ENCODE measurements at regions not wholly inside any gene's neighbourhood (a gene's known extent, or its start where the extent isn't known, plus 50 kb on each side); places are given as distances from the start of the nearest gene placed in this dataset.

DNA sequence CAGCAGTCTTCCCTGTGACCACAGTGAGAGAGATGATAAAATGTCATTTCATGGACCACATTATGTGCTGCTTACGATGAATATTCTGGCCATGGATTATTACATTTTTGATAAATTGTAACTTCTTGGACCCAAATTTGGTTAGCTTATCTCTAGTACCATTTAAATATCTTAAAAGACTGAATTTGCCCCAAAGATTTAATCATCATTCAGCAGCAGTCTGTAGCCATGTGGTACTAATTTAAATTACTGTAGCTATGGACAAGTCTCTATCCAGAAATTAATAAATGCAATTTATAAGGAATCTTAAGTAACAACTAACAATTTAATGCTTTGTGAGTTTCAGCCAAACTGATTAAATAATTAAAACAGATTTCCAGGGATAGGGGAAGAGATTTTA, 644.9 kb upstream of the FANCL start:
- H3K9me3 ChIP-seq (ENCODE audit: insufficient read depth, low read depth), result no peaks in the 10 kb centered on the region
- intact Hi-C loops (cut with micrococcal nuclease; ENCODE audit: unreplicated experiment), result no loop called here
- no peak for TF ChIP-seq EZH2 (IDR thresholded peaks at IDR 0.05; ENCODE audit: low read depth)
- TF ChIP-seq, protein P1, sequence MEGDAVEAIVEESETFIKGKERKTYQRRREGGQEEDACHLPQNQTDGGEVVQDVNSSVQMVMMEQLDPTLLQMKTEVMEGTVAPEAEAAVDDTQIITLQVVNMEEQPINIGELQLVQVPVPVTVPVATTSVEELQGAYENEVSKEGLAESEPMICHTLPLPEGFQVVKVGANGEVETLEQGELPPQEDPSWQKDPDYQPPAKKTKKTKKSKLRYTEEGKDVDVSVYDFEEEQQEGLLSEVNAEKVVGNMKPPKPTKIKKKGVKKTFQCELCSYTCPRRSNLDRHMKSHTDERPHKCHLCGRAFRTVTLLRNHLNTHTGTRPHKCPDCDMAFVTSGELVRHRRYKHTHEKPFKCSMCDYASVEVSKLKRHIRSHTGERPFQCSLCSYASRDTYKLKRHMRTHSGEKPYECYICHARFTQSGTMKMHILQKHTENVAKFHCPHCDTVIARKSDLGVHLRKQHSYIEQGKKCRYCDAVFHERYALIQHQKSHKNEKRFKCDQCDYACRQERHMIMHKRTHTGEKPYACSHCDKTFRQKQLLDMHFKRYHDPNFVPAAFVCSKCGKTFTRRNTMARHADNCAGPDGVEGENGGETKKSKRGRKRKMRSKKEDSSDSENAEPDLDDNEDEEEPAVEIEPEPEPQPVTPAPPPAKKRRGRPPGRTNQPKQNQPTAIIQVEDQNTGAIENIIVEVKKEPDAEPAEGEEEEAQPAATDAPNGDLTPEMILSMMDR (conservative IDR thresholded peaks at IDR 0.05), result no peak
- no peaks in the 10 kb centered on the region for H3K9me2 ChIP-seq (ENCODE audit: insufficient read depth)
- no peaks in the 10 kb centered on the region for H3K27me3 ChIP-seq (ENCODE audit: insufficient read depth, low read depth)
- no TSS peak for BruUV-seq (replicated peaks)
- no peak overlapping the region for H3K4me2 ChIP-seq
- H3K36me3 ChIP-seq (ENCODE audit: low read depth), result no peaks in the 10 kb centered on the region
- no peak overlapping the region for H2AFZ ChIP-seq
- ChIA-PET CTCF (no interaction called here), POLR2A (ENCODE audit: unreplicated experiment) (no interaction called here)
- H3K79me2 ChIP-seq (ENCODE audit: low read depth), result no peaks in the 10 kb centered on the region
- H3K4me1 ChIP-seq (replicated peaks; ENCODE audit: insufficient read depth), result no peaks in the 10 kb centered on the region
- no peaks in the 10 kb centered on the region for H4K20me1 ChIP-seq (ENCODE audit: insufficient read depth)
- no peak for DNase-seq
- no peaks in the 10 kb centered on the region for H3F3A ChIP-seq (ENCODE audit: insufficient read depth, low read depth)
- no peak overlapping the region for H3K4me3 ChIP-seq
- H3K27ac ChIP-seq, result no peak overlapping the region

DNA sequence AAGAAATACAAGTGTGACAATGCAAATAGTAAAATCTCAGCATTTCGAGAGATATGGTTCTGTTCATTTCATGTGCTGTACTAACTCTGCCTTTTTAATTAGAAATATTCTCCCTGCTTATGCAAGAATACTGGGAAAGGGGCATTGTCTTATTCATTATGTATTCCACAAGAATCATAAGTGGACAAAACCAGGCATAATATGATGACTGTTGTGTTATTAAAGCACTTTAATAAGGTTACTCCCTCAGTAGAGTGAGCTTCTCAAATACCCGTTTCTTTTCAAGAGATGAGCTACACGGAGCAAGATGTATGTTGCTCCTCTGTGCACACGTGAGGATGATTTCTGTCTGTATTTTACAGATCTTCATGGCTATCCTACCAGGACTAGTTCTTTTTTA, 638.7 kb upstream of the FANCL start:
- no TSS peak for BruUV-seq (replicated peaks)
- Histone ChIP-seq H3K4me1 (replicated peaks; ENCODE audit: insufficient read depth) (no peaks in the 10 kb centered on the region), H3K9me2 (ENCODE audit: insufficient read depth) (no peaks in the 10 kb centered on the region), H4K20me1 (ENCODE audit: insufficient read depth) (no peaks in the 10 kb centered on the region), H3K36me3 (ENCODE audit: low read depth) (no peaks in the 10 kb centered on the region), H2AFZ (no peak overlapping the region), H3K27me3 (ENCODE audit: insufficient read depth, low read depth) (no peaks in the 10 kb centered on the region), H3F3A (ENCODE audit: insufficient read depth, low read depth) (no peaks in the 10 kb centered on the region), H3K27ac (no peak overlapping the region), H3K4me3 (no peak overlapping the region), H3K4me2 (no peak overlapping the region), H3K79me2 (ENCODE audit: low read depth) (no peaks in the 10 kb centered on the region), H3K9me3 (ENCODE audit: insufficient read depth, low read depth) (no peaks in the 10 kb centered on the region)
- TF ChIP-seq, protein P1 (conservative IDR thresholded peaks at IDR 0.05), result no peak
- TF ChIP-seq EZH2 (IDR thresholded peaks at IDR 0.05; ENCODE audit: low read depth), result no peak
- intact Hi-C loops (cut with micrococcal nuclease; ENCODE audit: unreplicated experiment), result no loop called here
- no peak for DNase-seq
- ChIA-PET POLR2A (ENCODE audit: unreplicated experiment) (no interaction called here), CTCF (no interaction called here)

DNA sequence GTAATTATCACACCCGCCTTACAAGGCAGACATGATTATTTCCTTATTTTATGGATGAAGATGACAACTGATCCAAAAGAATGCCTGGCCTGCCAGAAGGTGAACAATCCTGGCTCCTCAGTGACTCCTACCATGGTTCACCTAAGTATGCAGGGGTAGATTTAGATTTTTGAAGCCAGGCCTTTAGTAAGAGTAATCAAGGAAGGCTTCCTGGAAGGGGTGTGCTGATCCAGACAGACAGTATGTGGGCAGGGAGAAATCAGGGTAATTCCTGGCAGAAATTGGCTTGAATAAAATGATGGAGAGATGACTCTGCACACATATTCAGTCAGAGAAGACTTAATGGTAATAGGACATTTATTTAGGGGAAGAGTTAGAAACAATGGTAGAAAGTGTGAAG, 637.7 kb upstream of the FANCL start:
- Histone ChIP-seq H3F3A (ENCODE audit: insufficient read depth, low read depth) (no peaks in the 10 kb centered on the region), H3K27me3 (ENCODE audit: insufficient read depth, low read depth) (no peaks in the 10 kb centered on the region), H3K9me3 (ENCODE audit: insufficient read depth, low read depth) (no peaks in the 10 kb centered on the region), H3K4me1 (replicated peaks; ENCODE audit: insufficient read depth) (no peaks in the 10 kb centered on the region), H3K9me2 (ENCODE audit: insufficient read depth) (no peaks in the 10 kb centered on the region), H3K79me2 (ENCODE audit: low read depth) (no peaks in the 10 kb centered on the region), H3K36me3 (ENCODE audit: low read depth) (no peaks in the 10 kb centered on the region), H3K27ac (no peak overlapping the region), H4K20me1 (ENCODE audit: insufficient read depth) (no peaks in the 10 kb centered on the region), H2AFZ (no peak overlapping the region), H3K4me3 (no peak overlapping the region), H3K4me2 (no peak overlapping the region)
- TF ChIP-seq, protein P1 (conservative IDR thresholded peaks at IDR 0.05), result no peak
- TF ChIP-seq EZH2 (IDR thresholded peaks at IDR 0.05; ENCODE audit: low read depth), result no peak
- intact Hi-C loops (cut with micrococcal nuclease; ENCODE audit: unreplicated experiment), result no loop called here
- CTCF ChIA-PET, result no interaction called here
- no TSS peak for BruUV-seq (replicated peaks)
- DNase-seq, result no peak
- POLR2A ChIA-PET (ENCODE audit: unreplicated experiment), result no interaction called here

All from PC-9 (cell line).